A204.1 (cell line): ENCODE measurements at regions not wholly inside any gene's neighbourhood (a gene's known extent, or its start where the extent isn't known, plus 50 kb on each side); places are given as distances from the start of the nearest gene placed in this dataset.

Experiments used
- FAIRE-seq: peaks from 2 replicates; lab custom pipeline; 2012; peaks lifted over from hg19 to GRCh38; lab: Jason Lieb, UNC

- no peak for FAIRE-seq
Observed at GRCh38 chr18:51953521-51953920, 386.5 kb upstream of the DCC start.

GRCh38 chr18:51955136-51955535, 384.9 kb upstream of the DCC start:
- FAIRE-seq: no peak

GRCh38 chr18:51957001-51957400, 383.0 kb upstream of the DCC start:
- FAIRE-seq: no peak

- FAIRE-seq: no peak
Observed at GRCh38 chr18:51980101-51980500, 359.9 kb upstream of the DCC start.

GRCh38 chr18:51988277-51988676, 351.7 kb upstream of the DCC start:
- FAIRE-seq: no peak

- no peak for FAIRE-seq
Observed at GRCh38 chr18:51997129-51997528, 342.9 kb upstream of the DCC start.

- no peak for FAIRE-seq
Observed at GRCh38 chr18:51998066-51998465, 341.9 kb upstream of the DCC start.

- no peak for FAIRE-seq
Observed at GRCh38 chr18:51998711-51999110, 341.3 kb upstream of the DCC start.

GRCh38 chr18:51999351-51999750, 340.6 kb upstream of the DCC start:
- no peak for FAIRE-seq

GRCh38 chr18:52000435-52000834, 339.6 kb upstream of the DCC start:
- FAIRE-seq: no peak

- no peak for FAIRE-seq
Observed at GRCh38 chr18:52001106-52001505, 338.9 kb upstream of the DCC start.

GRCh38 chr18:52002600-52002999, 337.4 kb upstream of the DCC start:
- FAIRE-seq: no peak

GRCh38 chr18:52007105-52007504, 332.9 kb upstream of the DCC start:
- FAIRE-seq: no peak

GRCh38 chr18:52008330-52008729, 331.7 kb upstream of the DCC start:
- no peak for FAIRE-seq

GRCh38 chr18:52008736-52009135, 331.3 kb upstream of the DCC start:
- no peak for FAIRE-seq

- FAIRE-seq: no peak
Observed at GRCh38 chr18:52009958-52010357, 330.0 kb upstream of the DCC start.

GRCh38 chr18:52045946-52046675, 293.9 kb upstream of the DCC start:
- no peak for FAIRE-seq

- FAIRE-seq: no peak
Observed at GRCh38 chr18:52046842-52047241, 293.2 kb upstream of the DCC start.

GRCh38 chr18:52054324-52054723, 285.7 kb upstream of the DCC start:
- no peak for FAIRE-seq

- FAIRE-seq: no peak
Observed at GRCh38 chr18:52060607-52061304, 279.2 kb upstream of the DCC start.

GRCh38 chr18:52063923-52064322, 276.1 kb upstream of the DCC start:
- no peak for FAIRE-seq

GRCh38 chr18:52069201-52069600, 270.8 kb upstream of the DCC start:
- no peak for FAIRE-seq

- FAIRE-seq: no peak
Observed at GRCh38 chr18:52070291-52070756, 269.7 kb upstream of the DCC start.
